ENCODE measurements at regions not wholly inside any gene's neighbourhood (a gene's known extent, or its start where the extent isn't known, plus 50 kb on each side); places are given as distances from the start of the nearest gene placed in this dataset.

DNA sequence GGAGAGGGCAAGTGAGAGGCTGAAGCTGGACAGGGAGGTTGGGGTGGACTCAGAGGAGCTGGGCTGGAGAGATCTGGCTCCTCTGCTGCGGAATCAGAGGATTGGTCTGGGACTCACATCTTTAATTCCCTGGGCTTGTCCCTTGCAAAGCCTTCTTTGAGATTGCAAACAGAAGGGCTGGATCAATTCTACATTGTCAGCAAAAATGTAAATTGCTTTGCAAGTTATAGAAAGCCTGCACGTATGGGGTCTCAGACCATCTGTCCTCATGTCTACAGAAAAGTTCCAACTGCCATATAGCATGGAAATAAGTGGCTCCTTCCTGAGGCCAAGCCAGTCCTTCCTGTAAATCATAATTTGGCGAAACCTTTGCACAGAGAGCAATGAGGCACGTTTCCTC, 449.6 kb downstream of the UBE2NL start:
- intact Hi-C loops (cut with micrococcal nuclease; ENCODE audit: unreplicated experiment), result no loop called here
- Histone ChIP-seq H3K9me3 (replicated peaks; ENCODE audit: control insufficient read depth, insufficient read depth, low read length) (no peaks in the 10 kb centered on the region), H3K79me2 (ENCODE audit: control insufficient read depth, insufficient read depth, low read length) (no peaks in the 10 kb centered on the region), H3K27me3 (replicated peaks in 1 of 2; ENCODE audit: control insufficient read depth in 2 of 2, insufficient read depth in 2 of 2, low read length in 1 of 2) (no peaks in the 10 kb centered on the region), H4K20me1 (ENCODE audit: control insufficient read depth, insufficient read depth) (no peaks in the 10 kb centered on the region), H3K4me1 (ENCODE audit: control insufficient read depth, insufficient read depth, low read length) (no peaks in the 10 kb centered on the region), H3K4me3 (no peak overlapping the region), H3K27ac (ENCODE audit: control insufficient read depth, insufficient read depth) (no peak overlapping the region), H3K4me2 (ENCODE audit: control insufficient read depth, insufficient read depth) (no peak overlapping the region), H3K36me3 (ENCODE audit: control insufficient read depth in 2 of 2, insufficient read depth in 2 of 2, low read length in 1 of 2) (no peaks in the 10 kb centered on the region), H2AFZ (ENCODE audit: control insufficient read depth, low read depth, low read length) (no peak overlapping the region), H3K9ac (ENCODE audit: control insufficient read depth, insufficient read depth, low read length) (no peak overlapping the region)
- POLR2A ChIA-PET, result no interaction called here
- RAD21 ChIA-PET (ENCODE audit: unreplicated experiment), result no interaction called here
- DNase-seq (ENCODE audit: low read depth, low spot score), result no peak
- in situ Hi-C loops (cut with MboI), result no loop called here
- CTCF ChIA-PET, result no interaction called here
- FAIRE-seq, result no peak
- BruUV-seq (replicated peaks), result no TSS peak
- ATAC-seq, result no peak
- WGBS (ENCODE audit: insufficient coverage, insufficient replicate concordance, low lambda C conversion rate, missing lambda C conversion rate), result 7% methylated on average over 4 of the region's 4 CpGs
- SMC1A ChIA-PET (ENCODE audit: uncharacterized antibody, unreplicated experiment), result no interaction called here
- TF ChIP-seq ZBTB4 (CRISPR knock-in tag; IDR thresholded peaks at IDR 0.05), result no peak
- TF ChIP-seq NFXL1 (IDR thresholded peaks at IDR 0.05; ENCODE audit: borderline replicate concordance), result no peak
- no peak for TF ChIP-seq CEBPB (IDR thresholded peaks at IDR 0.05; ENCODE audit: borderline replicate concordance in 1 of 2, low read depth in 2 of 2, low read length in 2 of 2)
- no peak for TF ChIP-seq SIN3A (IDR thresholded peaks at IDR 0.05; ENCODE audit: low read depth, low read length)
- TF ChIP-seq NFYB (IDR thresholded peaks at IDR 0.05; ENCODE audit: insufficient read depth, low read depth, low read length), result no peak
- TF ChIP-seq SRF (IDR thresholded peaks at IDR 0.05; ENCODE audit: low read depth in 2 of 2, low read length in 2 of 2), result no peak
- no peak for TF ChIP-seq IRF5 (IDR thresholded peaks at IDR 0.05; ENCODE audit: borderline replicate concordance)
- TF ChIP-seq, protein P1, sequence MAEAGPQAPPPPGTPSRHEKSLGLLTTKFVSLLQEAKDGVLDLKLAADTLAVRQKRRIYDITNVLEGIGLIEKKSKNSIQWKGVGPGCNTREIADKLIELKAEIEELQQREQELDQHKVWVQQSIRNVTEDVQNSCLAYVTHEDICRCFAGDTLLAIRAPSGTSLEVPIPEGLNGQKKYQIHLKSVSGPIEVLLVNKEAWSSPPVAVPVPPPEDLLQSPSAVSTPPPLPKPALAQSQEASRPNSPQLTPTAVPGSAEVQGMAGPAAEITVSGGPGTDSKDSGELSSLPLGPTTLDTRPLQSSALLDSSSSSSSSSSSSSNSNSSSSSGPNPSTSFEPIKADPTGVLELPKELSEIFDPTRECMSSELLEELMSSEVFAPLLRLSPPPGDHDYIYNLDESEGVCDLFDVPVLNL (IDR thresholded peaks at IDR 0.05; ENCODE audit: low read depth, low read length), result no peak
- TF ChIP-seq ZBTB11 (CRISPR knock-in tag; IDR thresholded peaks at IDR 0.05), result no peak
- no peak for TF ChIP-seq MYB (IDR thresholded peaks at IDR 0.05; ENCODE audit: borderline replicate concordance, low read depth, low read length)
- TF ChIP-seq, protein P2, sequence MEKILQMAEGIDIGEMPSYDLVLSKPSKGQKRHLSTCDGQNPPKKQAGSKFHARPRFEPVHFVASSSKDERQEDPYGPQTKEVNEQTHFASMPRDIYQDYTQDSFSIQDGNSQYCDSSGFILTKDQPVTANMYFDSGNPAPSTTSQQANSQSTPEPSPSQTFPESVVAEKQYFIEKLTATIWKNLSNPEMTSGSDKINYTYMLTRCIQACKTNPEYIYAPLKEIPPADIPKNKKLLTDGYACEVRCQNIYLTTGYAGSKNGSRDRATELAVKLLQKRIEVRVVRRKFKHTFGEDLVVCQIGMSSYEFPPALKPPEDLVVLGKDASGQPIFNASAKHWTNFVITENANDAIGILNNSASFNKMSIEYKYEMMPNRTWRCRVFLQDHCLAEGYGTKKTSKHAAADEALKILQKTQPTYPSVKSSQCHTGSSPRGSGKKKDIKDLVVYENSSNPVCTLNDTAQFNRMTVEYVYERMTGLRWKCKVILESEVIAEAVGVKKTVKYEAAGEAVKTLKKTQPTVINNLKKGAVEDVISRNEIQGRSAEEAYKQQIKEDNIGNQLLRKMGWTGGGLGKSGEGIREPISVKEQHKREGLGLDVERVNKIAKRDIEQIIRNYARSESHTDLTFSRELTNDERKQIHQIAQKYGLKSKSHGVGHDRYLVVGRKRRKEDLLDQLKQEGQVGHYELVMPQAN (conservative IDR thresholded peaks at IDR 0.05), result no peak
- no peak for TF ChIP-seq EGR1 (IDR thresholded peaks at IDR 0.05; ENCODE audit: borderline replicate concordance in 1 of 2, low read depth in 2 of 2, low read length in 2 of 2)
- no peak for TF ChIP-seq ZZZ3 (IDR thresholded peaks at IDR 0.05; ENCODE audit: control insufficient read depth, insufficient read length, low read depth)
